IPS-18c (cell line): ENCODE measurements at regions not wholly inside any gene's neighbourhood (a gene's known extent, or its start where the extent isn't known, plus 50 kb on each side); places are given as distances from the start of the nearest gene placed in this dataset.

ENCODE experiments used
- H3K4me3 ChIP-seq: 2 replicates; pipeline ENCODE4 v1.7.0; 2013; ENCODE audit warnings: low read depth, mild to moderate bottlenecking, low read length, moderate library complexity; ENCODE audit not compliant: insufficient read depth
- H3K9me3 ChIP-seq: one replicate; pipeline ENCODE4 v1.6.1; 2013; ENCODE audit warnings: mild to moderate bottlenecking, low read length, moderate library complexity; ENCODE audit not compliant: control insufficient read depth, insufficient read depth

DNA sequence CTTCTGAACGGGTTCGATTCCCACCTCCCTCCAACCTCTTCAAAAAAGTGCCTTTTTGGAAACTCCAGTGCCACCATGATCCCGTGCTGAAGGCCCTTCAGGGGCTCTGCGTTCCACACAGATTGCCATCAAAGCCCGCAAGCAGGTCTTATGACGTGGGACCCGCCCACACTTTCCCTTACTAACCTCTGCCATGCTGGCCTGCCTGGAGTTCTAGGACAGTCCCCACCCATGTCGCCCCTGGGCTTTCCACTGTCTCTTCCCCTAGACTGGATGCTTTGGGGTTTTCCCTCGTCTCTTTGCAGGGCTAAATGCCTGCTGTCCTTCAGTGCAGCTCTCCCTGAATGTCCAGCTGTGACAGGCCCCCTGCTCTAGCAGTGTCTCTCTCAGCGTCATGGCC lies 313.7 kb upstream of the ATP10A start:
- Histone ChIP-seq H3K9me3 (no peaks in the 10 kb centered on the region), H3K4me3 (no peak overlapping the region)

GRCh38 chr15:26171266-26171665 lies 308.1 kb upstream of the ATP10A start:
- Histone ChIP-seq H3K9me3 (no peaks in the 10 kb centered on the region), H3K4me3 (no peak overlapping the region)

DNA sequence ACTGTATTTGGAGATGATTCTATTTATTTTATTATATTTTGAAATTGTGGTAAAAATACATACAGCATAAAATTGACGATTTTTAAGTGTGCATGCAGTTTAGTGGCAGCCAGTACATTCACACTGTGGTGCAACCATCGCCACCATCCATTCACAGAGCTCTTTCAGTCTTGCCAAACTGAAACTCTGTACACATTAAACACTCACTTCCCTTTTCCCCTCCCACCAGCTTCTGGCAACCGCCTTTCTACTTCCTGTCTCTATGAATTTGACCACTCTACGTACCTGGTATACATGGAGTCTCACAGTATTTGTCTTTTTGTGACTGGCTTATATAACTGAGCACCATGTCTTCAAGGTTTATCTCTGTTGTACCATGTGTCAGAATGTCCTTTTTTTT lies 303.3 kb upstream of the ATP10A start:
- H3K4me3 ChIP-seq = no peak overlapping the region
- H3K9me3 ChIP-seq = no peaks in the 10 kb centered on the region

- H3K4me3 ChIP-seq = no peak overlapping the region
- H3K9me3 ChIP-seq = no peaks in the 10 kb centered on the region
Observed at GRCh38 chr15:26165546-26165945, 302.4 kb upstream of the ATP10A start.

GRCh38 chr15:26160343-26160742 lies 297.2 kb upstream of the ATP10A start:
- Histone ChIP-seq H3K4me3 (no peak overlapping the region), H3K9me3 (no peaks in the 10 kb centered on the region)

DNA sequence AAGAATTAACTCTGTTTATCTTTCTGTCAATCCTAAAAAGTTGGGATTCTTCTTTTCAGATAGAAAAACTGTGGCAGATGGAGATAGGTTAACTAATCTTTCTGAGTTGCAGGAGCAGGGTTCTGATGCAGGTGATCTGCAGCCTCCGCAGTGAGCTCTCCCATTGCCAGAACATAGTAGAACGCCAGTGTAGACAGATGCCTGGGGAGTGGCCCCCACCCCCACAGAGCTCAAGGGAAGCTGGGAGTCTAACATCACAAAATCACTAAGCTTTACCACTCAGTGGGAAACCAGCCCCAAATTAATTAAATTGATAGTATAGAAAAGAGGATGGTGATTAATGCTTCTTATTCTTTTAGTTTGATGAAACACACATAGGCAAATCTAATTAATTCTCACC lies 295.0 kb upstream of the ATP10A start:
- H3K9me3 ChIP-seq = no peaks in the 10 kb centered on the region
- H3K4me3 ChIP-seq = no peak overlapping the region

DNA sequence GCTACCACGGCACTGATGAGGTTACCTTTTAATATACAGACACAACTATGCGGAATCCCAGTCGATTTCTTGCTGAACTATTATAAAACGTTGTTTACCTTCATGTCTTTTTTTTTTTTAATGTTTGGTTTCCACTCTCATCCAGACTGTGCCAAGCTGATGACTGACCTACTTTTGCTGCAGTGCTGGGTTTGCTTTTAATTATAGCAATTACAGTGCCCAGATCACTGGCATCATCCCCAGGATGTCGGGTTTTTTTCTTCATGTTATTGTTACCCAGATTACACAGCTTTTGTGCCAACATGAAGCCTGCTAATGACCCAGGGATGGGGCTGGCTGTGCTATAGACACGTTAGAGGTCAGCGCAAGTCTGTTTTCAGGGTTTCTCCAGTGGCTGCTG lies 294.0 kb upstream of the ATP10A start:
- H3K9me3 ChIP-seq = no peaks in the 10 kb centered on the region
- no peak overlapping the region for H3K4me3 ChIP-seq

DNA sequence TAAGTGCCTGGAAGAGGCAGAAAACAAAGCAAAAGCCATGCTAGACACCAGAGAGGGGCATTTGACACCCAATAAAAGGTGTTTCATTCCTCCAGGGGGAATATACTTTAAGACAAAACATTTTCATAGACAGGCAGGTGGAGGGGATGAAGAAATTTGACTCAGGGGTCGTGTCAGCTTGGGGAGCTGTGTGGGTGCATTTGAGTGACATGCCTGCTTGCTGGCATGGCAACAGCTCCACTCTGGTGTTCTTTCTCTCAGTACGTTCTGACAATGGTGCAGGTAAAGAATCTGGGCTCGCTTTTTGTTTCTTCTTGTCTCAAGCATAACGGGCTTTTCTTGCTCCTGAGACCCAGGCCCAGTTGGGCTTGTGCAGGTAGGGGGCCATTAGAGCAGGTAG lies 292.9 kb upstream of the ATP10A start:
- H3K9me3 ChIP-seq = no peaks in the 10 kb centered on the region
- H3K4me3 ChIP-seq = no peak overlapping the region

DNA sequence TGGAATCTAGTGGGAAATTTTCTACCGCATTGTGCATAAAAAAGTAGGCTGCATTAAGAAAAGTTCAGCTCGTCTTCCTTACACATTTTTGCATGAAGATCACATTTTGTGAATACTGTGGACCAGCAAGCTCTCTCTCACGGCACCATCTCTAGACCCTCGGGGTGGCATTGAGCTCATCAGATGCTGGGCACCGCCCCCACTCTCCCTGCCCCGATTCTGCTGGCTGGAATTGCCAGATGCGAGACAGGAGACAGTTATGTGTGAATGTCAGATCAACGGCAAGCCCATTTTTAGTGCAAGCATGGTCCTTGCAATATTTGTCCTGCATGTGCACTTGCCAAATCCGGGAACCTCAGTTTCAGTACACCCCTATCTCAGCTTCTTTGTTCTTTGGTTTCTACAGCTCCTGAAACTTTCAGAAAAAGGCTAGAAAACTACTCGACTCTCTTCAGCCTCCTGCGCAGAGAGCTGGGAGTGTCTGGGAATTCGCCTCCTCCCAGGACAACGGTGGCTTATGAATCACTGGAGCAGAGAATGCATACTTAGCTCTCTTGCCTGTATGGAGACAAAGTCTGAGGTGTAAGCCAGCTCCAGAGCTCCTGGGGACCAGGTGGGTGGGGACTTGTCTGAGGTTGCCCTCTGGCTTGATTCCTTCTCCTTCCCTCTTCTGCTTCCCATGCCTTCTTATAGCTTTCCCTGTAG lies 285.2 kb upstream of the ATP10A start:
- Histone ChIP-seq H3K9me3 (no peaks in the 10 kb centered on the region), H3K4me3 (no peak overlapping the region)

DNA sequence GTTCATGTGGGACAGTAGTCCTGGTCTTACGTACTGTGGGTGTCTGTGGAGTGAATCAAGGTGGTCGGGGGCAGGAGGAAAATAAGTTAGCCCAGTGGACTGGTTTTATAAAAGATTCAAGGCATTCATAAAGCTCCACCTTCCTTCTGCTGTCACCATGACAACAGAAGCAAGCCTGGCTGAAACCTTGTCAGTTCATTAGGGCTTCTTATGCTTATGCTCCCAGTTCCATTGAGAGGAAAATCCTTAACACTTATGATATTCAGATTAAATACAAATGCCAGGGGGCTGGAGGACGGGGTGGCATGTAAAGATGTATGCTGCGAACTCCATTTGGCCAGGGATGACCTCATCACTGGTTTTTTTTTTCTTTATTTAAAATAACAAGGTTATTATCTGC lies 283.1 kb upstream of the ATP10A start:
- no peak overlapping the region for H3K4me3 ChIP-seq
- H3K9me3 ChIP-seq = no peaks in the 10 kb centered on the region

- no peaks in the 10 kb centered on the region for H3K9me3 ChIP-seq
- H3K4me3 ChIP-seq = no peak overlapping the region
Observed at GRCh38 chr15:26145796-26146195, 282.7 kb upstream of the ATP10A start.

- H3K9me3 ChIP-seq = no peaks in the 10 kb centered on the region
- H3K4me3 ChIP-seq = no peak overlapping the region
Observed at GRCh38 chr15:26144836-26145235, 281.7 kb upstream of the ATP10A start.

DNA sequence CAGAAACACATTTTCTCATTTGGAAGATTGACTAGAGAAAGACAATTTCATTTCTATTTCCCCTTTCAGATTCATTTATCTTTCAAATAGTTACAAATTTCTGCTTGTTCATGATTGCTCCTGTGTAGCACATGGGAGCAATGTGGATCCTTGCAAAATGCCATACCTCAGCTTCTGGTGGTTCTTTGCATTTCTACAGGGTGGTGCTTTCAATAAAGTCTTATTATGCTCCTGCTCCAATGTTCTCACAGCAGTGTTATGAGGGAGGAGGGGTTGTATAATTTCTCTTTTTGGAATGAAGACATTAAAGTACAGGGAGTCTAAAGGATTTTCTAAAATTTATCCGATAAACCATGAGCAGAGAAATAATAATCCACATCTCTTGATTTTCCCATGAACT lies 280.1 kb upstream of the ATP10A start:
- no peaks in the 10 kb centered on the region for H3K9me3 ChIP-seq

GRCh38 chr15:26134812-26135211 lies 271.7 kb upstream of the ATP10A start:
- H3K4me3 ChIP-seq = no peak overlapping the region
- H3K9me3 ChIP-seq = no peaks in the 10 kb centered on the region

More for the DNA sequence above, 280.1 kb upstream of the ATP10A start:
- H3K4me3 ChIP-seq = no peak overlapping the region

DNA sequence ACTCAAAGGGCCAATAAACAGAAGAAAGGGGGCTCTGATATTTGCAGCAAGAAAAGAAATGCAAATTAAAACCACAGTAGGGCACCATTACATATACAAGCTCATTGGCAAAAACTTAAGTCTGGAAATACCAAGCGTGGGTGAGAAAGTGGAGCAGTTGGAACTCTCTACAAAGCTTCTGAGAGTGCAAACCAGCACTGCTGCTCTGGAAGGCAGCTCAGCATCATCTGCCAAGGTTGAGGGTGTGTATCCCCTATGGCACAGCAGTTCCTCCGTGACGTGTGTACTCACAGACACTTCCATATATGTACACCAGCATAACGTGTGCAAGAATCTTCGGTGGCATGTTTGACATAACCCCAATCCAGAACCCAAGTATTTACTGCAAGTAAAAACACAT lies 271.0 kb upstream of the ATP10A start:
- H3K4me3 ChIP-seq = no peak overlapping the region
- no peaks in the 10 kb centered on the region for H3K9me3 ChIP-seq

DNA sequence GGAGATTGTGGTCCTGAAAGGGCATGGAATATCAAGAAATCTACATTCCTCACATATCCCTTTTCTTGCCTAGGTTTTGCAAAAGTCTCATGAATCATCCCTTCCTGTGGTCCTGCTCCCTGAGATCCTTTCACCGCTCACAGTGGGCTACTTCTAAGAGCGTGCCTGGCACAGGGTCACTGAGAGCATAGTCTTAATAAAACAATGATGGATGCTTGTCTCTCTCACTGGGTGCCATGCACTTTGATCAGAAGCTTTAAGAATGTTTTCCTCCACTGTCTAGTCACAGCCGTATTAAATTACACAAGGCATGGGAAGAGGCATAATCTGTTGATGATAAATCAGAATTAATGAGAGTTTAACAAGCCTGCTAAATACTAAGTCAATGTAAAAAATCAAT lies 269.7 kb upstream of the ATP10A start:
- H3K9me3 ChIP-seq = no peaks in the 10 kb centered on the region

DNA sequence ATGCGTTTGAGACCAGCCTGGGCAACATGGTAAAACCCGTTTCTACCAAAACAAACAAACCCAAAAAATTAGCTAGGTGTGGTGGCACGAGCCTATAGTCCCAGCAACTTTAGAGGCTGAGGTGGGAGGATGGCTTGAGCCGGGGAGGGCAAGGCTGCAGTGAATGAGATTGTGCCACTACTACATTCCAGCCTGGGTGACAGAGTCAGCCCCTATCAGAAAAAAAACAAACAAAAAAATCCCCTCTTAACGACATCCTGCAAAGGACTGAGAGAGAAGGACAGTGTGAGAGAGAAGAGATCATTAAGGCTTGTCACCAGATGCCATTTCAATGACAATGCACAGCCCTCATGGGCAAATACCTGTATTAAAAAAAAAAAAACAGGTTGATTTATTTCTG lies 266.7 kb upstream of the ATP10A start:
- Histone ChIP-seq H3K4me3 (no peak overlapping the region), H3K9me3 (no peaks in the 10 kb centered on the region)

More for the DNA sequence above, 269.7 kb upstream of the ATP10A start:
- no peak overlapping the region for H3K4me3 ChIP-seq

DNA sequence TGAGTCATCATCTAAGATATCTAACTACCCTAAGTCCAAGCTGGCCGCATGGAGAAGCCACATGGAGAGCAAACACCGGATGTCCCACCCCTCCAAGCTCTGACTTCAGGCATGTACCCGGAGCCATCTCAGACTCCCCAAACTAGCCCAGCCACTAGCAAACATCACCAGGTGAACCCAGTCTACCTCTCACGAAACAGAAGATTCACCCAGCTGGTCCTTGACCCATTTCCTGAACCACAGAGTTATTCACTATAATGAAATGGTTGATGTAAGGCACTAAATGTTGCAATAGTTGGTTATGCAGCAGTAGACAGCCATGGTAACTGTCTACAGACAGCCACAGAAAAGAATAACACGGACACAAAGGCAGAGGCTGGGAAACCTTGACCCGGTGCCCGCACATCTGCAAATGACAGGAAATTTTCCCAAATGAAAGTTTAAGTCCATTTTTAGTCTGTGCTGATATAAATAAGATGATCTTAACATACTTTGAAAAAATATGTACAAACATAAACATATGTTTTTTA lies 265.5 kb upstream of the ATP10A start:
- Histone ChIP-seq H3K9me3 (no peaks in the 10 kb centered on the region), H3K4me3 (no peak overlapping the region)

- H3K4me3 ChIP-seq = no peak overlapping the region
Observed at GRCh38 chr15:26126819-26127387, 263.8 kb upstream of the ATP10A start.

More at GRCh38 chr15:26126819-26127387, 263.8 kb upstream of the ATP10A start:
- H3K9me3 ChIP-seq = no peaks in the 10 kb centered on the region
